GM21390 (cell line): ENCODE measurements at regions not wholly inside any gene's neighbourhood (a gene's known extent, or its start where the extent isn't known, plus 50 kb on each side); places are given as distances from the start of the nearest gene placed in this dataset.

Source experiments
- ATAC-seq: cut with Tn5 transposase; IDR thresholded peaks from one replicate; pipeline ENCODE4 v1.9.1; 2021; ENCODE audit not compliant: unreplicated experiment

DNA sequence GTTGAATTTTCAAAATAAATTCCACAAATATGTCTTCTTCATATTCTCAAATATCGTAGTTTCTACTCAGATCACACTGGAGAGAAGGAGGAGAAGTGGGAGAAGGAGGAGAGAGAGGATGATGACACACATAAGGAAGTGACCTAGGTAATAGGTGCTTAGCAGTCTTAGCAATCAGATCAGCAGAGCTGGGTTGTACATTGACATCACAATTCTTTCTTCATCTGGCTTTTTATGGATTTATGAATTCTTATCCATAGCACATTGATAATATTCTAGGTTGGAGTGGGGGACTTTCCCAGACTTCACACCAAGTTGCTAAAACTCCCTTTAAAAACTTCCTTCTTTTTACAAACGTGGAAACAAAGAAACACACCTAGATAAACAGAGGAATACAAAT lies 86.9 kb downstream of the FGF9 start:
- ATAC-seq: no peak

- no peak for ATAC-seq
These were observed 87.6 kb downstream of the FGF9 start for GRCh38 chr13:21758441-21758840.

- no peak for ATAC-seq
These were observed 88.6 kb downstream of the FGF9 start for GRCh38 chr13:21759463-21759862.

- no peak for ATAC-seq
These were observed 89.0 kb downstream of the FGF9 start for GRCh38 chr13:21759911-21760310.

DNA sequence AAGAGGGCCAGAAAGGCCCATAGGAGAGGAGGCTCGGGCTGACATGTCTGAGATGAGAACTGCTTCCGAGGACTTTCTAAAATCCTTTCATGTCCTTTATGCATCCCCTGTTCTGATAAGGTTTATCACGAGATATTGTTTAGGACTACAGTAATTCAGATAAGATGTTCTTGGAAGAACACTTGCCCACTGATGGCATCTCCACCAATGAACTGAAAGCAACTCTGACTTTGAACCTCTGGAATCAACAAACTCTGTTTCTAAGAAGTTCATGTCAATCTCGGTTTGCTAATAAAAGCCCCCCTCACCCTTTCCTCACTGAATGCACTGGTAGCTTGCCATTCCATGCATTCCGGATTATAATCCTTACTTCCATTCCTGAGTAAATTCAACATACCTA lies 90.9 kb downstream of the FGF9 start:
- ATAC-seq: no peak

GRCh38 chr13:21762512-21762911 lies 91.6 kb downstream of the FGF9 start:
- no peak for ATAC-seq

- no peak for ATAC-seq
These were observed 96.2 kb downstream of the FGF9 start for GRCh38 chr13:21767032-21767431.

GRCh38 chr13:21771075-21771474 lies 100.2 kb downstream of the FGF9 start:
- no peak for ATAC-seq

DNA sequence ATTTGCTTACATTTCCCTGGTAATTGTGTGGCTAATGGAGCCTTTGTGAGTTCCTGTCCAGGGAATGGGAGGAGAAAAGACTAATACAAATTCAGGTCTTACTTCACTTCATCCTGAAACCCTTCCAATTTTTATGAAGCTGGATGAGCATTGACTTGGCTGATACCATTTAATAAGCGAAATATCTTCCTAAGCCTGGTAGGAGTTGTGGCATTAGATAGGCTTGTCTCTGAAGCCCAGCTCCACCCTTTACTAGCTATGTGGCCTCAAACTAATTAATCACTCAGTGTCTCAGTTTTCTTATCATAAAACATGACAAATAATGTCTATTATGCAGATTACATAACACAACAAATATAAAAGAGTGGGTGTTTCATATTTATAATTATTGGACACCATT lies 106.3 kb downstream of the FGF9 start:
- no peak for ATAC-seq

GRCh38 chr13:21777813-21778212 lies 106.9 kb downstream of the FGF9 start:
- no peak for ATAC-seq

DNA sequence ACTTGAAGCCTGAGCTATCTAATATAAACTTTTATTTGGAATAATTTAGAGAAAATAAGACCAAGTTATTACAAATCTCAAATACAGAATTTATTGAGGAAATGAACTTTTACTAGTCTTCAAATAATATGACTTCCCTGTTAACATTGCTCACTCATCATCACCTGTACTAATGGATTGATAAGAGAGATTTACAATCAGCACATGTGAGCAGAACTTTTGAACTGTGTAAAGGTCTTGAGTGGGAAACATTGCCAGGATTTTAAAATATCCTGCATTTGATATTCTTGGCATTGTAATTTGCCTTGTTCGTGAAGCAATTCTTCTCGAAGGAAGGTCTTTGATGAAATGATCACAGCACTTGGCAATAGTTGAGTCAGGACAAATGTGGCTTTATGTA lies 111.9 kb downstream of the FGF9 start:
- no peak for ATAC-seq

DNA sequence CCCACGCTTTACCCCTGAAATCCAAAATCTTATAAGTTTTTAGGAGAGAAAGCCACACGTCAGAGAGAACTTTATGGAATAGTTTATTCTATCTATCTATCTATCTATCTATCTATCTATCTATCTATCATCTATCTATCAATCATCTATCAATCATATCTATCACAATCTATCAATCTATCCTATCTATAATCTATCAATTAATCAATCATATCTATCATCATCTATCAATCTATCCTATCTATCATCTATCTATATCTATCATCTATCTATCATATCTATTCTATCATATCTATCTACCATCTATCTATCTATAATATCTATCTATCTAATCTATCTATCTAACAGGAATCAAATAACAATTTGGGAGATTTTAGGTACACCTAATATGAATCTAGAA lies 115.1 kb downstream of the FGF9 start:
- ATAC-seq: no peak

GRCh38 chr13:21796066-21796465 lies 125.2 kb downstream of the FGF9 start:
- ATAC-seq: no peak

DNA sequence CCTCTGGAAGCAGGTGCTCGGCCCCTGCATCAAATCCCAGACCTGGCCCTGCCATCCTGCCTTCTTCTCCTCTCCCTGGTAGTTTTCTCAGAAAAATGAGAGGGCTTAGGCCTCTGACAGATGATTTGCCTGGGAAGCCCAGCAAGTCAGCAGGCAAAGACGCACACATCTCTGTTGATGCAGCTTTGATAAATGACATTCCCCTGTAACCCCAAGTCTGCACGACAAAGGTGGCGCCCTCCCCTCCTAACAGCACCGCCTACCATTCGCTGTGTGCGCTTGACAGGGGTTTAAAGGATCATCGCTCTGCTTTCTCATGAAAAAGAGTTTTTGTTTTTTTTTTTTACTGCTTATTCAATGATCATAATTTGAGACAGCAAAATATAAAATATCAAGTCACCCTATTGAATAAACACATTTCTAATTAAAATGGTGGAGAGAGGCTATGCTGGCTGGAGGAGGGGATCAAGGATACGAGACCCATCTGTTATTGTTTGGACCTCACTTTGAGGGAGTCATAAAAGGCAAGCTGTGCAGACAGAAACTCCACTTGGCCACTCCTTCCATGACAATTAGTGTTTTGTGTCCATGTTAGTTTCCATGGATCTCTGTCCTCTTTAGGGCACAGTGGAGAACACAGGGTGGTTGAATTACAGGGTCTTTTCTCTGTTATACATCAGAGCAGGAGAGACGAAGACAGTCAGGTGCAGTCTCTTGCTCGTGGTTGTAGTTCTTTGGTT lies 126.1 kb downstream of the FGF9 start:
- no peak for ATAC-seq

- no peak for ATAC-seq
These were observed 126.9 kb downstream of the FGF9 start for GRCh38 chr13:21797736-21798135.

- ATAC-seq: no peak
These were observed 127.3 kb downstream of the FGF9 start for GRCh38 chr13:21798181-21798580.

DNA sequence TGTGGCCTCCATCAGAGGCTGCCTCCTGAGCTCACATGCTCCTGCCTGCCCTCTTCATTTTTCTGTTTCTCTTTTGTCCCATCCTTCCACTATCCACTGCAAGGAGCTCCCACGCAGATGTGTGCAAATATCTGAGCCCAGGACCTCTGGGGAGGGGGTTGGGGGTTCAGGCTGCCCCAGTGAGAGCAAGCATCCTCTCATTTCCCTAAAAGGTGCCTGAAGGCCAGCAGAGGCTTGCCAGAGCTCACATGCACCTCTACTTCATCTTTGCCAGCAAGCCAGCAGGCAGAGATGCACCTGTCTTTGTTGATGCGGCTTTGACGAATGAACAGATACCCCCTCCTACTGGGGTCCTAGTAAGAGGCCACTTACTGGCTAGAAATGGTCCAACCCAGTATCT lies 128.8 kb downstream of the FGF9 start:
- no peak for ATAC-seq

GRCh38 chr13:21800837-21801616 lies 130.2 kb downstream of the FGF9 start:
- no peak for ATAC-seq

GRCh38 chr13:21805733-21806132 lies 134.9 kb downstream of the FGF9 start:
- no peak for ATAC-seq

DNA sequence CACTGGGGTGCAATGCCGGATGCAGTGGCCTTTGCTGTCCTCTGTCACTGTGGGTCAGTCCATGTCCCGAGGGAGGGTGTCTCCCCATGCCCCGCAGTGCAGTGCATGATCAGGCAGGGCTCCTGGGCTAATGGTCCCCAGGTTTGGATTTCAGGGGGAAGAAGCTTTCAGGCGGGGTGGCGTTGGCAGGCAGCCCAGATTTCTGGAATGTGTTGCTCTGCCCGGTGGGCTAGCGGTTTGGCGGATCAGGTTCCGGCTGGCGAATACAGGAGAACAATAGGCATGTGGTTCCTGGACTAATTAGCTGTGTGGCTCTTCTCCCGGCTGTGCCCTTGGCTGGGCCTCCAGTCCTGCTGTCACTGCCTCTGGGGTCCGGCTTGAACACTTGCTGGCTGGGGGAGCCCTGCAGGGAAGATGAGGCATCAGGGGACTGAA lies 141.3 kb downstream of the FGF9 start:
- ATAC-seq: no peak

GRCh38 chr13:21813110-21813509 lies 142.2 kb downstream of the FGF9 start:
- no peak for ATAC-seq

DNA sequence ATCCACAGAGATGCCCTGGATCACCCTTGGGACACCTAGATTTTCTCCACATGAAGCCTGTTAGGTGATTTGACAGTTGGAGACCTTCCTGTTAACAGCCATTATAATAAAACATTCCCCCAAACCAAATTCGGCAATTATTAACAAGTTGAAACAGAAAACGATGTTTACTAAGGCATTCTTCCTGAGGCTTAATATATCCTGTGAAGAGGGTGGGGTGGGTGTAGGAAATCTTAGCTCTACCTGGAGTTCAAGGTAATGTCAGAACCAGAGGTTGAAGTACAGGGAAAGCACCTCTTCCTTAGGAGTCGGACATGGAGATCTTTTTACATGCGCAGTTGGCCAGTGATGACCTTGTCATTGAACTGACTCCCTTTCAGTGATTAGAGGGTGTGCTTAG lies 143.0 kb downstream of the FGF9 start:
- ATAC-seq: no peak

- no peak for ATAC-seq
These were observed 143.7 kb downstream of the FGF9 start for GRCh38 chr13:21814604-21815003.
